Activated gamma-delta T cell treated with Interleukin-2 at 50 U/mL for 16 hours (primary cell): ENCODE measurements at regions not wholly inside any gene's neighbourhood (a gene's known extent, or its start where the extent isn't known, plus 50 kb on each side); places are given as distances from the start of the nearest gene placed in this dataset.

Experiments
- DNase-seq: peaks from one replicate; pipeline ENCODE4 v3.0.0-alpha.2; 2020

GRCh38 chr10:94043431-94043990 lies 49.8 kb downstream of the PLCE1 start:
- no peak for DNase-seq

- no peak for DNase-seq
Observed at GRCh38 chr10:94046098-94046497, 52.4 kb downstream of the PLCE1 start.

- no peak for DNase-seq
Observed at GRCh38 chr10:94047293-94047692, 53.6 kb downstream of the PLCE1 start.

GRCh38 chr10:94049911-94050310 lies 56.2 kb downstream of the PLCE1 start:
- no peak for DNase-seq

- no peak for DNase-seq
Observed at GRCh38 chr10:94052281-94052680, 58.5 kb downstream of the PLCE1 start.

GRCh38 chr10:94052866-94053791 lies 59.4 kb downstream of the PLCE1 start:
- DNase-seq: no peak

- DNase-seq: no peak
Observed at GRCh38 chr10:94059178-94059883, 65.6 kb downstream of the PLCE1 start.

GRCh38 chr10:94061026-94061425 lies 67.3 kb downstream of the PLCE1 start:
- DNase-seq: no peak

GRCh38 chr10:94062611-94063010 lies 68.9 kb downstream of the PLCE1 start:
- no peak for DNase-seq

GRCh38 chr10:94065362-94065761 lies 71.6 kb downstream of the PLCE1 start:
- DNase-seq: no peak

- no peak for DNase-seq
Observed at GRCh38 chr10:94065787-94066186, 72.1 kb downstream of the PLCE1 start.

GRCh38 chr10:94066411-94066810 lies 72.7 kb downstream of the PLCE1 start:
- DNase-seq: no peak

- DNase-seq: no peak
Observed at GRCh38 chr10:94069884-94070283, 76.2 kb downstream of the PLCE1 start.

- no peak for DNase-seq
Observed at GRCh38 chr10:94074462-94074861, 80.7 kb downstream of the PLCE1 start.

- no peak for DNase-seq
Observed at GRCh38 chr10:94075506-94075905, 81.8 kb downstream of the PLCE1 start.

GRCh38 chr10:94076325-94076841 lies 82.7 kb downstream of the PLCE1 start:
- no peak for DNase-seq

GRCh38 chr10:94077042-94077441 lies 83.3 kb downstream of the PLCE1 start:
- DNase-seq: no peak

- no peak for DNase-seq
Observed at GRCh38 chr10:94080108-94080507, 86.4 kb downstream of the PLCE1 start.

GRCh38 chr10:94083662-94084265 lies 90.0 kb downstream of the PLCE1 start:
- DNase-seq: no peak

GRCh38 chr10:94084344-94084743 lies 90.6 kb downstream of the PLCE1 start:
- DNase-seq: no peak

GRCh38 chr10:94085288-94085687 lies 91.6 kb downstream of the PLCE1 start:
- DNase-seq: no peak

GRCh38 chr10:94085766-94086437 lies 92.2 kb downstream of the PLCE1 start:
- DNase-seq: no peak
